Gastrocnemius medialis (tissue), 4 donors: ENCODE measurements at regions not wholly inside any gene's neighbourhood (a gene's known extent, or its start where the extent isn't known, plus 50 kb on each side); places are given as distances from the start of the nearest gene placed in this dataset.

ENCODE experiments used
- CTCF ChIP-seq, 5 experiments: fragments of 450-650 bp in 3 of 5; fragments of 200-600 bp in 2 of 5; sonication (generic) in 2 of 5; IDR thresholded peaks in 4 of 5; conservative IDR thresholded peaks in 1 of 5; 1 replicate in 4 of 5; 2 replicates in 1 of 5; pipeline ENCODE4 v1.5.1; 2016 to 2019; ENCODE audit warnings: antibody characterized with exemption in 5 of 5, mild to moderate bottlenecking in 3 of 5, moderate library complexity in 3 of 5
- POLR2A ChIP-seq, 2 donors: fragments of 450-650 bp; IDR thresholded peaks; one replicate each; pipeline ENCODE4 v1.6.1; 2017; ENCODE audit warnings: antibody characterized with exemption in 2 of 2, mild to moderate bottlenecking in 2 of 2, moderate library complexity in 2 of 2

GRCh38 chr20:41978875-41979274 is 360.7 kb upstream of the CHD6 start:
- TF ChIP-seq POLR2A (IDR thresholded peaks at IDR 0.05) (no peak), CTCF (IDR thresholded peaks at IDR 0.05 in 4 of 5, conservative IDR thresholded peaks at IDR 0.05 in 1 of 5) (no peak)
